DND-41 (cell line): ENCODE measurements at regions not wholly inside any gene's neighbourhood (a gene's known extent, or its start where the extent isn't known, plus 50 kb on each side); places are given as distances from the start of the nearest gene placed in this dataset.

Source experiments
- ATAC-seq: fragments of 200-7000 bp; cut with Tn5 transposase; 3 replicates; pipeline ENCODE4 v1.9.1; 2021; ENCODE audit warnings: low read depth; ENCODE audit not compliant: insufficient read depth
- DNase-seq: peaks from one replicate; pipeline ENCODE4 v3.0.0-alpha.2; 2020
- H2AFZ ChIP-seq: 2 replicates; pipeline ENCODE4 v1.6.0; 2012; ENCODE audit warnings: low read depth, low read length
- H3K27ac ChIP-seq: 2 replicates; pipeline ENCODE4 v1.5.1; 2012; ENCODE audit warnings: low read length, inconsistent platforms
- H3K27me3 ChIP-seq: fragments of 200-600 bp; sonication (generic); 2 replicates; pipeline ENCODE4 v1.6.0; 2012; ENCODE audit warnings: low read length, mild to moderate bottlenecking, inconsistent platforms; ENCODE audit not compliant: insufficient read depth, poor library complexity
- H3K36me3 ChIP-seq: 2 replicates; pipeline ENCODE4 v1.5.1; 2012; ENCODE audit warnings: low read length, inconsistent platforms; ENCODE audit not compliant: insufficient read depth
- H3K4me1 ChIP-seq: 2 replicates; pipeline ENCODE4 v1.5.1; 2012; ENCODE audit warnings: mild to moderate bottlenecking, low read length; ENCODE audit not compliant: insufficient read depth
- H3K4me2 ChIP-seq: 2 replicates; pipeline ENCODE4 v1.6.0; 2012; ENCODE audit warnings: mild to moderate bottlenecking, moderate library complexity, low read length, inconsistent platforms; ENCODE audit not compliant: insufficient read depth
- H3K4me3 ChIP-seq, 2 experiments: fragments of 200-600 bp in 1 of 2; shearing (Covaris generic) in 1 of 2; 2 replicates each; pipeline ENCODE4 v1.5.1; 2012 to 2016; ENCODE audit warnings: inconsistent platforms in 2 of 2, low read length in 2 of 2, mild to moderate bottlenecking in 2 of 2, low read depth in 1 of 2, moderate library complexity in 1 of 2
- H3K79me2 ChIP-seq: 2 replicates; pipeline ENCODE4 v1.6.0; 2012; ENCODE audit warnings: low read length, inconsistent platforms; ENCODE audit not compliant: insufficient read depth
- H3K9ac ChIP-seq: 2 replicates; pipeline ENCODE4 v1.6.0; 2012; ENCODE audit warnings: low read depth, mild to moderate bottlenecking, inconsistent platforms, low read length, moderate library complexity
- H3K9me3 ChIP-seq: 2 replicates; pipeline ENCODE4 v1.5.1; 2012; ENCODE audit warnings: low read length, moderate library complexity, mild to moderate bottlenecking, inconsistent platforms; ENCODE audit not compliant: insufficient read depth, severe bottlenecking
- H4K20me1 ChIP-seq: 2 replicates; pipeline ENCODE4 v1.6.0; 2012; ENCODE audit warnings: low read length; ENCODE audit not compliant: insufficient read depth
- EZH2 ChIP-seq: IDR thresholded peaks from 3 replicates; pipeline ENCODE4 v1.6.1; 2012; ENCODE audit warnings: borderline replicate concordance, low read depth, mild to moderate bottlenecking, moderate library complexity, low read length, inconsistent platforms; ENCODE audit not compliant: severe bottlenecking
- TF ChIP-seq, protein P1 (sequence below): IDR thresholded peaks from 2 replicates; pipeline ENCODE4 v1.5.1; 2012; ENCODE audit warnings: borderline replicate concordance, low read length, moderate library complexity, mild to moderate bottlenecking; ENCODE audit not compliant: poor library complexity, severe bottlenecking; ENCODE audit errors: extremely low read depth

DNA sequence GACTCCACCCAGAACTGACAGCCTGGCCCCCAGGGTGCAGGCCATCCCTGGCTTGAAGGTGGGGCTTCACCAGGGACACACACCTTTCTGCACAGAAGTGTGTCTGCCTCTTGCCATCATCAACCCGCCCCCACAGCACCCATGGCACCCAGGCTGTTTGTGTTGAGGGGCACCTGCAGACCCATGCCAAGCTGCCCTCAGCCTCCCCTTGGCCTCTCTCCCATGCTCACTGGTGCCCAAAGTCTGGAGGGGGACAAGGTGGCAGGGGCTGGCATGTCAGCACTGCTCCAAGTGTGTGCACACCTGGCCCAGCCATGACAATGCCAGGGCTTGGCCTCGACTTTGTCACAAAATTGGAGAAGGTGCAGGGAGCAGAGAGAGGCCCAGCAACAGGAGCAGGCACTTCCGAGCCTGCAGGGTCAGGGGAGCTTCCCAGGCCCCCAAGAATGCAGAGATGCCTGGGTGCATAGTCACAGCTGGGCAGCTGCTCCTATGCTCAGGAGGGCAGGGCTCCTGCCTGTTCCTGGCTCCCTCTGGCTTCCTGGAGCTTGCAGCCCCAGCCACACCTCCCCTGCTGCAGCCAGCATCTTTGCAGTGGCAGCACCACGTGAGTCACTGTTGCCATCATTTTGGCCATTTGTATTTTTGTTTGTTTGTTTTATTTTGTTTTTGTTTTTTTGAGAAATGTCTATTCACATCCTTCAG, 280.6 kb upstream of the UBE2E3 start:
- Histone ChIP-seq H3K27ac (no peak overlapping the region), H3K4me2 (no peak overlapping the region), H2AFZ (no peak overlapping the region), H3K27me3 (no peaks in the 10 kb centered on the region), H3K9ac (no peak overlapping the region), H3K9me3 (no peaks in the 10 kb centered on the region), H3K36me3 (no peaks in the 10 kb centered on the region), H3K4me3 (no peak overlapping the region), H3K79me2 (no peaks in the 10 kb centered on the region), H3K4me1 (no peaks in the 10 kb centered on the region), H4K20me1 (no peaks in the 10 kb centered on the region)
- ATAC-seq (no peak), DNase-seq (no peak)
- no peak for TF ChIP-seq EZH2
- TF ChIP-seq, protein P1, sequence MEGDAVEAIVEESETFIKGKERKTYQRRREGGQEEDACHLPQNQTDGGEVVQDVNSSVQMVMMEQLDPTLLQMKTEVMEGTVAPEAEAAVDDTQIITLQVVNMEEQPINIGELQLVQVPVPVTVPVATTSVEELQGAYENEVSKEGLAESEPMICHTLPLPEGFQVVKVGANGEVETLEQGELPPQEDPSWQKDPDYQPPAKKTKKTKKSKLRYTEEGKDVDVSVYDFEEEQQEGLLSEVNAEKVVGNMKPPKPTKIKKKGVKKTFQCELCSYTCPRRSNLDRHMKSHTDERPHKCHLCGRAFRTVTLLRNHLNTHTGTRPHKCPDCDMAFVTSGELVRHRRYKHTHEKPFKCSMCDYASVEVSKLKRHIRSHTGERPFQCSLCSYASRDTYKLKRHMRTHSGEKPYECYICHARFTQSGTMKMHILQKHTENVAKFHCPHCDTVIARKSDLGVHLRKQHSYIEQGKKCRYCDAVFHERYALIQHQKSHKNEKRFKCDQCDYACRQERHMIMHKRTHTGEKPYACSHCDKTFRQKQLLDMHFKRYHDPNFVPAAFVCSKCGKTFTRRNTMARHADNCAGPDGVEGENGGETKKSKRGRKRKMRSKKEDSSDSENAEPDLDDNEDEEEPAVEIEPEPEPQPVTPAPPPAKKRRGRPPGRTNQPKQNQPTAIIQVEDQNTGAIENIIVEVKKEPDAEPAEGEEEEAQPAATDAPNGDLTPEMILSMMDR: no peak

DNA sequence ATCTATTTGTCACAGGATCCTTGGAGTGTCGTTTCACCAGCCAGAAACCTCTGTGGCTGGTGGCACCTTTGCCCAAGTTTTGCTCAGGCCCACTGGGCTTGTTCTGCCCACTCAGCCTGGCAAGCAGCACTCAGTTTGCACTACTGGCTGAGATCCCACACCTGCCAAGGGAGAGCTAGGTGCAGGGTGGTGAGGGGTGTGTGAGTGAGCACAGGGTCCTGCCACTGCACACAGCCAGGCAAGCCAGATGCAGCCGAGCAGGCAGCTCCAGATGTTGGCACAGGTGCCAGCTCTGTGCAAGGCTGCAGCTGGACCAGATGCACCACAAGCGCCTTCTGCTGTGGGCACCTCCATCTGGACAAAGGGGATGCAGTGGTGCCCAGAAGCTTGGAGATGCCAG, 281.7 kb upstream of the UBE2E3 start:
- Histone ChIP-seq H3K27me3 (no peaks in the 10 kb centered on the region), H3K27ac (no peak overlapping the region), H3K4me2 (no peak overlapping the region), H2AFZ (no peak overlapping the region), H3K9me3 (no peaks in the 10 kb centered on the region), H3K4me1 (no peaks in the 10 kb centered on the region), H3K36me3 (no peaks in the 10 kb centered on the region), H3K79me2 (no peaks in the 10 kb centered on the region), H3K9ac (no peak overlapping the region), H3K4me3 (no peak overlapping the region), H4K20me1 (no peaks in the 10 kb centered on the region)
- no peak for DNase-seq
- no peak for ATAC-seq
- no peak for TF ChIP-seq EZH2
- TF ChIP-seq, protein P1: no peak

DNA sequence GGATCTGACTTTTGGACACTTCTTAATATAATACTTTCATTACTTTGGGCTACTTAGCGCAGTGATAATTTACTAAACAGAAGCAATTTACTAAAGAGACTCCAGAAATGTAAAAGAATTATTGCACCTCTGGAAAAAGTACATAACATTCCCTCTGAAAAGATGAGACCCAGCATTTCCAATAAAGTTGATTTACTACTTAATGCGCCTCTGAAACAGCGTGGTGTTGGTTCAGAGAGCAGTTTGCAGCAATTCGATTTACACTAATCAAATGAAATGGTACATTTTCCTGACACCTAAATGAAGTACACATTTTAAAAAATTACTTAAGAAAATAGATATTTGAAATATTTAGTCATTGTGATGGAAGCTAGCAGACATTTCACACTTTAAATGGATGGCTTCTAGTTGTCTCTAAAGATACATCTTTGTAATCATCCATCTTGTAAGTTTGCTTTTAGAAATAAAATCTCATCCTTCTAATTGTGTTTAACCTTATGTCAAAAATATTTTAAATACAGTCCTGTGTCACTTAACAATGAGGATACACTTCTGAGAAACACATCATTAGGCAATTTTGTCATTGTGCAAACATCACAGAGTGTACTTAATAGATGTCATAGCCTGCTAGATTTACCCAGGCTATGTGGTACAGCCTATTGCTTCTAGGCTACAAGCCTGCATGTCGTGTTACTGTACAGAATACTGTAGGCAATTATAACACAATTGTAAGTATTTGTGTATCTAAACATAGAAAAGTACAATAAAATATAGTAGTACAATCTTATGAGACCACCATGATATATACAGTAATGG, 284.6 kb upstream of the UBE2E3 start:
- H3K9me3 ChIP-seq: no peaks in the 10 kb centered on the region
- no peak overlapping the region for H3K4me3 ChIP-seq
- no peaks in the 10 kb centered on the region for H3K4me1 ChIP-seq
- no peaks in the 10 kb centered on the region for H3K27me3 ChIP-seq
- no peaks in the 10 kb centered on the region for H4K20me1 ChIP-seq
- DNase-seq: no peak
- no peak for TF ChIP-seq EZH2
- TF ChIP-seq, protein P1: no peak
- no peak overlapping the region for H3K4me2 ChIP-seq
- H3K27ac ChIP-seq: no peak overlapping the region
- no peak for ATAC-seq
- H3K36me3 ChIP-seq: no peaks in the 10 kb centered on the region
- H3K79me2 ChIP-seq: no peaks in the 10 kb centered on the region
- H2AFZ ChIP-seq: no peak overlapping the region
- no peak overlapping the region for H3K9ac ChIP-seq
